Body of pancreas (tissue), 4 donors: ENCODE measurements at regions not wholly inside any gene's neighbourhood (a gene's known extent, or its start where the extent isn't known, plus 50 kb on each side); places are given as distances from the start of the nearest gene placed in this dataset.

Experiments
- CTCF ChIP-seq, 7 experiments: fragments of 450-650 bp in 4 of 7; fragments of 200-600 bp in 3 of 7; sonication (generic) in 3 of 7; IDR thresholded peaks; one replicate each; pipeline ENCODE4 v1.5.1; 2016 to 2019; ENCODE audit warnings: antibody characterized with exemption in 7 of 7
- POLR2A ChIP-seq, 3 donors: fragments of 450-650 bp; IDR thresholded peaks; one replicate each; pipeline ENCODE4 v1.6.1; 2016; ENCODE audit warnings: antibody characterized with exemption in 3 of 3, mild to moderate bottlenecking in 2 of 3

GRCh38 chr1:234861761-234862160 lies 251.8 kb upstream of the IRF2BP2 start:
- no peak for TF ChIP-seq CTCF (IDR thresholded peaks at IDR 0.05)
- TF ChIP-seq POLR2A (IDR thresholded peaks at IDR 0.05), result no peak
